ENCODE measurements at regions not wholly inside any gene's neighbourhood (a gene's known extent, or its start where the extent isn't known, plus 50 kb on each side); places are given as distances from the start of the nearest gene placed in this dataset.

DNA sequence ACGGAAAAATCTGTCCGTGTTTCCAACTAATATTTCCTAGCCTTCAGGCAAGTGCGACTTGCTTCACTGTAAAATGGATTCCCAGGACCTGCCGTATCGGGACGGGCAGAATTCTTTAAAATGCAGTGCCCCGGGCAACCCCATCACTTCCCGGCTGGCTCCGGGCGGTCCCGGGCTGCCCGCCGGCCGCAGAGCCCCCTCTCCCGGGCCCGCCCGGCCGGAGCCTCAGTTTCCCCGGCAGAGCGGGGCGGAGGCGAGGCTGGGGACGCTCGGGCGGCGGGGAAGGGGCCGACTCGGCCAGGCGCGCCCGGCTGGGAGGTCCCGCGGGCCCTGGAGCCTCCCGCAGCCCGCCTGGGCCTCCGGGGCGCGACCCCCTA is 84.2 kb upstream of the WNT7B start:
- H2AFZ ChIP-seq (ENCODE audit: low read depth, low read length, severe bottlenecking) = no peak overlapping the region
- no peaks in the 10 kb centered on the region for H3K9me3 ChIP-seq (ENCODE audit: insufficient read depth, low read length)
- H3K4me3 ChIP-seq (ENCODE audit: insufficient read depth, low read length, poor library complexity, severe bottlenecking) = no peak overlapping the region
- no peaks in the 10 kb centered on the region for H3K79me2 ChIP-seq (ENCODE audit: insufficient read depth, low read length)
- no peaks in the 10 kb centered on the region for H3K27me3 ChIP-seq (ENCODE audit: low read length)
- no peak overlapping the region for H3K27ac ChIP-seq (ENCODE audit: low read depth, low read length)
- H3F3A ChIP-seq (ENCODE audit: insufficient read depth) = no peaks in the 10 kb centered on the region
- no peak overlapping the region for H3K9ac ChIP-seq (ENCODE audit: low read length)
- TF ChIP-seq EZH2phosphoT487 (conservative IDR thresholded peaks at IDR 0.05; ENCODE audit: low read length) = no peak
- TF ChIP-seq, protein P1, sequence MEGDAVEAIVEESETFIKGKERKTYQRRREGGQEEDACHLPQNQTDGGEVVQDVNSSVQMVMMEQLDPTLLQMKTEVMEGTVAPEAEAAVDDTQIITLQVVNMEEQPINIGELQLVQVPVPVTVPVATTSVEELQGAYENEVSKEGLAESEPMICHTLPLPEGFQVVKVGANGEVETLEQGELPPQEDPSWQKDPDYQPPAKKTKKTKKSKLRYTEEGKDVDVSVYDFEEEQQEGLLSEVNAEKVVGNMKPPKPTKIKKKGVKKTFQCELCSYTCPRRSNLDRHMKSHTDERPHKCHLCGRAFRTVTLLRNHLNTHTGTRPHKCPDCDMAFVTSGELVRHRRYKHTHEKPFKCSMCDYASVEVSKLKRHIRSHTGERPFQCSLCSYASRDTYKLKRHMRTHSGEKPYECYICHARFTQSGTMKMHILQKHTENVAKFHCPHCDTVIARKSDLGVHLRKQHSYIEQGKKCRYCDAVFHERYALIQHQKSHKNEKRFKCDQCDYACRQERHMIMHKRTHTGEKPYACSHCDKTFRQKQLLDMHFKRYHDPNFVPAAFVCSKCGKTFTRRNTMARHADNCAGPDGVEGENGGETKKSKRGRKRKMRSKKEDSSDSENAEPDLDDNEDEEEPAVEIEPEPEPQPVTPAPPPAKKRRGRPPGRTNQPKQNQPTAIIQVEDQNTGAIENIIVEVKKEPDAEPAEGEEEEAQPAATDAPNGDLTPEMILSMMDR (IDR thresholded peaks at IDR 0.05; ENCODE audit: insufficient read depth, low read length, poor library complexity, severe bottlenecking) = no peak
- H4K20me1 ChIP-seq (ENCODE audit: low read depth, low read length) = no peaks in the 10 kb centered on the region
- no peaks in the 10 kb centered on the region for H3K36me3 ChIP-seq (ENCODE audit: low read length)
- H3K9me2 ChIP-seq (replicated peaks; ENCODE audit: insufficient read depth, low read length) = no peaks in the 10 kb centered on the region
- H3K4me2 ChIP-seq (ENCODE audit: low read depth, low read length, poor library complexity, severe bottlenecking) = no peak overlapping the region

DNA sequence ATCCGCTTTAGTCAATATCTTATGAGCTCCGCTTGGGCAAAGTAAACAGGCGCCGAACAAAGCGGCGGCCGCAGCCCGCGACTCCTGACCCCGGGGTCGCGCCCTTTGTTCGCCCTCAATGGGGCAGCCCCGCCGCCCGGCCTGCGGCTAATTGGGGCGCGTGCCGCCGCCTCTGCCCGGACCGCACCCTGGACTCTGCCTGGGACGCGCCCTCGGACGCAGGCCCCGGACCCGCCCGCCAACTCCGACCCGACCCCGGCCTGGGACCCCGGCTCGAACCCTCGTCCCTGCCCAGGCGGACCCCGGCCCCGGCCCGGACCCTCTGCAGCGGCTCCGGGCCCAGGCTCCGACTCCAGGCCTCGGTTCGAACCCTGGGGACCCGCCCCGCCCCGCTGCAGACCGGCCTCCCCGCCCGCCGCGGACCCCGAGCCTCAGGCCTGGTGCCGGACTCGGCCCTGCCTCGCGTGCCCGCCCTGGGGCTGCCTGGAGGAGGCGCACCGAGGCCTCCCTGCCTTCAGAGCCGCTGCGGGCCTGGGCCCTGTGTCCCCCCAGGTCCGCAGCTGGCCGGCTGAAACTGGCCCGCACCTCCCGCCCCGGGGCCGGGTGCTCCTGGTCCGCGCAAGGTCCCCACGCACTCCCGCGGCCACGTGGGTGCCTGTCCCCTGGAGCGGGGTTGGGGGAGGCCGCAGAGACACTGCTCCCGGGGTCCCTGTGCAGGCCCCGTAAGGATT is 84.7 kb upstream of the WNT7B start:
- H3K9me2 ChIP-seq (replicated peaks; ENCODE audit: insufficient read depth, low read length) = no peaks in the 10 kb centered on the region
- no peaks in the 10 kb centered on the region for H3K79me2 ChIP-seq (ENCODE audit: insufficient read depth, low read length)
- H3K27ac ChIP-seq (ENCODE audit: low read depth, low read length) = no peak overlapping the region
- TF ChIP-seq, protein P1 (IDR thresholded peaks at IDR 0.05; ENCODE audit: insufficient read depth, low read length, poor library complexity, severe bottlenecking) = no peak
- no peak for TF ChIP-seq EZH2phosphoT487 (conservative IDR thresholded peaks at IDR 0.05; ENCODE audit: low read length)
- H3K27me3 ChIP-seq (ENCODE audit: low read length) = no peaks in the 10 kb centered on the region
- H3K36me3 ChIP-seq (ENCODE audit: low read length) = no peaks in the 10 kb centered on the region
- no peaks in the 10 kb centered on the region for H3K9me3 ChIP-seq (ENCODE audit: insufficient read depth, low read length)
- no peak overlapping the region for H3K9ac ChIP-seq (ENCODE audit: low read length)
- H2AFZ ChIP-seq (ENCODE audit: low read depth, low read length, severe bottlenecking) = no peak overlapping the region
- no peaks in the 10 kb centered on the region for H3F3A ChIP-seq (ENCODE audit: insufficient read depth)
- no peaks in the 10 kb centered on the region for H4K20me1 ChIP-seq (ENCODE audit: low read depth, low read length)
- no peak overlapping the region for H3K4me2 ChIP-seq (ENCODE audit: low read depth, low read length, poor library complexity, severe bottlenecking)
- H3K4me3 ChIP-seq (ENCODE audit: insufficient read depth, low read length, poor library complexity, severe bottlenecking) = no peak overlapping the region

DNA sequence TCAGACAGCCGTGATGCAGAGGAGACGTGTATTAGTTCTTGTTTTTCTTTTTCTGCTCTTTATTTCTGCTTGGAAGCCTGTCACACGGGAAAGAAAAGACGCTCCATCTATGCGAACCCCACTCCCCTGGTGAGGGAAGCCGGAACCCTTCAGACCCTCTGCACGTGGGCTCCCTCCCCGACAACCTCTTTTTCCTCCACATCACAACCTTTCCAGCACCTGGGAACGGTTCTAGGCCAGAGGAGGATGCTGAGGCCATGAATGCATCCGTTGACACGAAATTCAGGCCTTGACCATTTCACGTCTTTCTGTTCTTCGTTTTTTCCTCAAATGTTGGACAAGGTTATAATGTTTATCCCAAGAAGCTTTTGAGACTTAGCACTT is 85.3 kb upstream of the WNT7B start:
- Histone ChIP-seq H3K36me3 (ENCODE audit: low read length) (no peaks in the 10 kb centered on the region), H3K79me2 (ENCODE audit: insufficient read depth, low read length) (no peaks in the 10 kb centered on the region), H2AFZ (ENCODE audit: low read depth, low read length, severe bottlenecking) (no peak overlapping the region), H3K27ac (ENCODE audit: low read depth, low read length) (no peak overlapping the region), H4K20me1 (ENCODE audit: low read depth, low read length) (no peaks in the 10 kb centered on the region), H3K4me3 (ENCODE audit: insufficient read depth, low read length, poor library complexity, severe bottlenecking) (no peak overlapping the region), H3K9me2 (replicated peaks; ENCODE audit: insufficient read depth, low read length) (no peaks in the 10 kb centered on the region), H3K9ac (ENCODE audit: low read length) (no peak overlapping the region), H3K4me2 (ENCODE audit: low read depth, low read length, poor library complexity, severe bottlenecking) (no peak overlapping the region), H3F3A (ENCODE audit: insufficient read depth) (no peaks in the 10 kb centered on the region), H3K27me3 (ENCODE audit: low read length) (no peaks in the 10 kb centered on the region), H3K9me3 (ENCODE audit: insufficient read depth, low read length) (no peaks in the 10 kb centered on the region)
- TF ChIP-seq EZH2phosphoT487 (conservative IDR thresholded peaks at IDR 0.05; ENCODE audit: low read length) = no peak
- TF ChIP-seq, protein P1 (IDR thresholded peaks at IDR 0.05; ENCODE audit: insufficient read depth, low read length, poor library complexity, severe bottlenecking) = no peak

Data from SU-DHL-6 (cell line).